Neural cell (in vitro differentiated cells): ENCODE measurements at regions not wholly inside any gene's neighbourhood (a gene's known extent, or its start where the extent isn't known, plus 50 kb on each side); places are given as distances from the start of the nearest gene placed in this dataset.

ENCODE experiments used
- EP300 ChIP-seq: fragments of 450-650 bp; conservative IDR thresholded peaks from 2 replicates; pipeline ENCODE4 v1.6.1; 2014; ENCODE audit warnings: antibody characterized with exemption, mild to moderate bottlenecking, moderate library complexity; ENCODE audit not compliant: poor library complexity, severe bottlenecking
- EZH2 ChIP-seq: fragments of 200-600, 300-800 bp; shearing (Covaris generic), sonication (generic); IDR thresholded peaks from 2 replicates; pipeline ENCODE4 v1.6.1; 2014; ENCODE audit warnings: antibody characterized with exemption, low read length, borderline replicate concordance, mild to moderate bottlenecking; ENCODE audit not compliant: insufficient read depth, poor library complexity, severe bottlenecking
- POLR2AphosphoS5 ChIP-seq: IDR thresholded peaks from 2 replicates; pipeline ENCODE4 v1.6.1; 2012
- RAD21 ChIP-seq: fragments of 450-650 bp; conservative IDR thresholded peaks from 2 replicates; pipeline ENCODE4 v1.6.1; 2014; ENCODE audit warnings: antibody characterized with exemption, mild to moderate bottlenecking, moderate library complexity
- TAF1 ChIP-seq: IDR thresholded peaks from 2 replicates; pipeline ENCODE4 v1.6.1; 2012; ENCODE audit warnings: low read depth
- TF ChIP-seq, protein P1 (sequence below): IDR thresholded peaks from 2 replicates; pipeline ENCODE4 v1.6.1; 2012; ENCODE audit warnings: borderline replicate concordance
- TF ChIP-seq, protein P2 (sequence below): fragments of 450-650 bp; IDR thresholded peaks from 2 replicates; pipeline ENCODE4 v1.5.1; 2014; ENCODE audit warnings: antibody characterized with exemption, mild to moderate bottlenecking, moderate library complexity; ENCODE audit not compliant: poor library complexity, severe bottlenecking

GRCh38 chr2:397926-398325 is 110.0 kb upstream of the ALKAL2 start:
- TF ChIP-seq EP300: no peak
- TF ChIP-seq, protein P1, sequence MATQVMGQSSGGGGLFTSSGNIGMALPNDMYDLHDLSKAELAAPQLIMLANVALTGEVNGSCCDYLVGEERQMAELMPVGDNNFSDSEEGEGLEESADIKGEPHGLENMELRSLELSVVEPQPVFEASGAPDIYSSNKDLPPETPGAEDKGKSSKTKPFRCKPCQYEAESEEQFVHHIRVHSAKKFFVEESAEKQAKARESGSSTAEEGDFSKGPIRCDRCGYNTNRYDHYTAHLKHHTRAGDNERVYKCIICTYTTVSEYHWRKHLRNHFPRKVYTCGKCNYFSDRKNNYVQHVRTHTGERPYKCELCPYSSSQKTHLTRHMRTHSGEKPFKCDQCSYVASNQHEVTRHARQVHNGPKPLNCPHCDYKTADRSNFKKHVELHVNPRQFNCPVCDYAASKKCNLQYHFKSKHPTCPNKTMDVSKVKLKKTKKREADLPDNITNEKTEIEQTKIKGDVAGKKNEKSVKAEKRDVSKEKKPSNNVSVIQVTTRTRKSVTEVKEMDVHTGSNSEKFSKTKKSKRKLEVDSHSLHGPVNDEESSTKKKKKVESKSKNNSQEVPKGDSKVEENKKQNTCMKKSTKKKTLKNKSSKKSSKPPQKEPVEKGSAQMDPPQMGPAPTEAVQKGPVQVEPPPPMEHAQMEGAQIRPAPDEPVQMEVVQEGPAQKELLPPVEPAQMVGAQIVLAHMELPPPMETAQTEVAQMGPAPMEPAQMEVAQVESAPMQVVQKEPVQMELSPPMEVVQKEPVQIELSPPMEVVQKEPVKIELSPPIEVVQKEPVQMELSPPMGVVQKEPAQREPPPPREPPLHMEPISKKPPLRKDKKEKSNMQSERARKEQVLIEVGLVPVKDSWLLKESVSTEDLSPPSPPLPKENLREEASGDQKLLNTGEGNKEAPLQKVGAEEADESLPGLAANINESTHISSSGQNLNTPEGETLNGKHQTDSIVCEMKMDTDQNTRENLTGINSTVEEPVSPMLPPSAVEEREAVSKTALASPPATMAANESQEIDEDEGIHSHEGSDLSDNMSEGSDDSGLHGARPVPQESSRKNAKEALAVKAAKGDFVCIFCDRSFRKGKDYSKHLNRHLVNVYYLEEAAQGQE: no peak
- TF ChIP-seq TAF1: no peak
- TF ChIP-seq RAD21: no peak
- TF ChIP-seq, protein P2, sequence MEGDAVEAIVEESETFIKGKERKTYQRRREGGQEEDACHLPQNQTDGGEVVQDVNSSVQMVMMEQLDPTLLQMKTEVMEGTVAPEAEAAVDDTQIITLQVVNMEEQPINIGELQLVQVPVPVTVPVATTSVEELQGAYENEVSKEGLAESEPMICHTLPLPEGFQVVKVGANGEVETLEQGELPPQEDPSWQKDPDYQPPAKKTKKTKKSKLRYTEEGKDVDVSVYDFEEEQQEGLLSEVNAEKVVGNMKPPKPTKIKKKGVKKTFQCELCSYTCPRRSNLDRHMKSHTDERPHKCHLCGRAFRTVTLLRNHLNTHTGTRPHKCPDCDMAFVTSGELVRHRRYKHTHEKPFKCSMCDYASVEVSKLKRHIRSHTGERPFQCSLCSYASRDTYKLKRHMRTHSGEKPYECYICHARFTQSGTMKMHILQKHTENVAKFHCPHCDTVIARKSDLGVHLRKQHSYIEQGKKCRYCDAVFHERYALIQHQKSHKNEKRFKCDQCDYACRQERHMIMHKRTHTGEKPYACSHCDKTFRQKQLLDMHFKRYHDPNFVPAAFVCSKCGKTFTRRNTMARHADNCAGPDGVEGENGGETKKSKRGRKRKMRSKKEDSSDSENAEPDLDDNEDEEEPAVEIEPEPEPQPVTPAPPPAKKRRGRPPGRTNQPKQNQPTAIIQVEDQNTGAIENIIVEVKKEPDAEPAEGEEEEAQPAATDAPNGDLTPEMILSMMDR: no peak
- no peak for TF ChIP-seq EZH2
- TF ChIP-seq POLR2AphosphoS5: no peak
